Type B pancreatic cell (in vitro differentiated cells): ENCODE measurements at regions not wholly inside any gene's neighbourhood (a gene's known extent, or its start where the extent isn't known, plus 50 kb on each side); places are given as distances from the start of the nearest gene placed in this dataset.

Experiments
- DNase-seq: peaks from one replicate; pipeline ENCODE4 v3.0.0; 2021; ENCODE audit warnings: mixed read lengths; ENCODE audit not compliant: unreplicated experiment; ENCODE audit errors: extremely low spot score
- H3K27ac Mint-ChIP-seq: 2 replicates; pipeline ENCODE4 v1.8.0; 2021; ENCODE audit warnings: mild to moderate bottlenecking, mixed read lengths
- H3K27me3 Mint-ChIP-seq: 2 replicates; pipeline ENCODE4 v1.8.0; 2021; ENCODE audit warnings: mixed read lengths
- H3K36me3 Mint-ChIP-seq: 2 replicates; pipeline ENCODE4 v1.8.0; 2021; ENCODE audit warnings: mixed read lengths
- H3K4me1 Mint-ChIP-seq: one replicate; pipeline ENCODE4 v1.8.0; 2021; ENCODE audit warnings: mixed read lengths; ENCODE audit not compliant: unreplicated experiment
- H3K4me3 Mint-ChIP-seq: 2 replicates; pipeline ENCODE4 v1.8.0; 2021; ENCODE audit warnings: mild to moderate bottlenecking, mixed read lengths
- H3K9me3 Mint-ChIP-seq: 2 replicates; pipeline ENCODE4 v1.8.0; 2021; ENCODE audit warnings: mixed read lengths
- CTCF ChIP-seq: fragments of 200-600 bp; sonication (generic); conservative IDR thresholded peaks from 2 replicates; pipeline ENCODE4 v1.5.0; 2021; ENCODE audit warnings: antibody characterized with exemption, mild to moderate bottlenecking

- DNase-seq = no peak
- Mint-ChIP-seq H3K36me3 (no peaks in the 10 kb centered on the region), H3K9me3 (no peaks in the 10 kb centered on the region), H3K27me3 (peaks cover 9% of the 10 kb centered on the region), H3K27ac (no peak overlapping the region), H3K4me3 (no peak overlapping the region), H3K4me1 (peaks cover 39% of the 10 kb centered on the region)
- TF ChIP-seq CTCF = no peak
Observed at GRCh38 chr16:50466170-50466569, 82.0 kb upstream of the NKD1 start.

- no peak overlapping the region for H3K4me3 Mint-ChIP-seq
- H3K4me1 Mint-ChIP-seq = peaks cover 28% of the 10 kb centered on the region
- peak; percentile 60 for TF ChIP-seq CTCF
- H3K9me3 Mint-ChIP-seq = no peaks in the 10 kb centered on the region
- H3K36me3 Mint-ChIP-seq = no peaks in the 10 kb centered on the region
- H3K27ac Mint-ChIP-seq = no peak overlapping the region
- DNase-seq = no peak
- peaks cover 13% of the 10 kb centered on the region for H3K27me3 Mint-ChIP-seq
Observed at GRCh38 chr16:50464325-50465290, 83.6 kb upstream of the NKD1 start.

- TF ChIP-seq CTCF = no peak
- Mint-ChIP-seq H3K27ac (no peak overlapping the region), H3K36me3 (no peaks in the 10 kb centered on the region), H3K27me3 (peaks cover 11% of the 10 kb centered on the region), H3K9me3 (no peaks in the 10 kb centered on the region), H3K4me3 (no peak overlapping the region), H3K4me1 (peaks cover 23% of the 10 kb centered on the region)
- no peak for DNase-seq
Observed at GRCh38 chr16:50463581-50464324, 84.4 kb upstream of the NKD1 start.

GRCh38 chr16:50462793-50463507, 85.2 kb upstream of the NKD1 start:
- Mint-ChIP-seq H3K36me3 (no peaks in the 10 kb centered on the region), H3K9me3 (no peaks in the 10 kb centered on the region), H3K4me3 (no peak overlapping the region), H3K27me3 (peaks cover 11% of the 10 kb centered on the region), H3K27ac (no peak overlapping the region), H3K4me1 (peaks cover 25% of the 10 kb centered on the region)
- no peak for TF ChIP-seq CTCF
- DNase-seq = no peak

GRCh38 chr16:50461400-50461760, 86.8 kb upstream of the NKD1 start:
- Mint-ChIP-seq H3K27me3 (peaks cover 7% of the 10 kb centered on the region), H3K4me1 (peaks cover 28% of the 10 kb centered on the region), H3K27ac (no peak overlapping the region), H3K4me3 (no peak overlapping the region), H3K36me3 (no peaks in the 10 kb centered on the region), H3K9me3 (peaks cover 4% of the 10 kb centered on the region)
- DNase-seq = no peak
- no peak for TF ChIP-seq CTCF
